Astrocyte of the cerebellum (primary cell): ENCODE measurements at regions not wholly inside any gene's neighbourhood (a gene's known extent, or its start where the extent isn't known, plus 50 kb on each side); places are given as distances from the start of the nearest gene placed in this dataset.

Experiments used
- DNase-seq: peaks from one replicate; pipeline ENCODE4 v3.0.0-alpha.2; 2011; ENCODE audit warnings: low read depth
- H3K4me3 ChIP-seq: 2 replicates; pipeline ENCODE4 v1.5.1; 2011; ENCODE audit warnings: mild to moderate bottlenecking, low read depth, low read length, moderate library complexity
- CTCF ChIP-seq: IDR thresholded peaks from 2 replicates; pipeline ENCODE4 v1.5.1; 2012; ENCODE audit warnings: low read length, low read depth, moderate library complexity, mild to moderate bottlenecking; ENCODE audit errors: missing control alignments
- in situ Hi-C: cut with HindIII; loops from 2 replicates; pipeline ENCODE4 v1.10.0; 2017; ENCODE audit warnings: low sequenced_read_pairs

GRCh38 chr18:56191334-56191733 lies 447.1 kb downstream of the TXNL1 start:
- no peak for TF ChIP-seq CTCF
- H3K4me3 ChIP-seq = no peak overlapping the region
- DNase-seq = no peak
- in situ Hi-C loops = no loop called here

GRCh38 chr18:56189615-56190014 lies 448.8 kb downstream of the TXNL1 start:
- in situ Hi-C loops = no loop called here

GRCh38 chr18:56188529-56189275 lies 449.7 kb downstream of the TXNL1 start:
- DNase-seq = no peak
- H3K4me3 ChIP-seq = no peak overlapping the region
- in situ Hi-C loops = no loop called here
- TF ChIP-seq CTCF = no peak

More at GRCh38 chr18:56189615-56190014, 448.8 kb downstream of the TXNL1 start:
- DNase-seq = no peak
- H3K4me3 ChIP-seq = no peak overlapping the region
- no peak for TF ChIP-seq CTCF

GRCh38 chr18:56186319-56186718 lies 452.1 kb downstream of the TXNL1 start:
- no peak for DNase-seq
- H3K4me3 ChIP-seq = no peak overlapping the region
- in situ Hi-C loops = no loop called here
- TF ChIP-seq CTCF = no peak

GRCh38 chr18:56185126-56185525 lies 453.3 kb downstream of the TXNL1 start:
- H3K4me3 ChIP-seq = no peak overlapping the region
- DNase-seq = no peak
- in situ Hi-C loops = no loop called here
- TF ChIP-seq CTCF = no peak

GRCh38 chr18:56176751-56177150 lies 461.6 kb downstream of the TXNL1 start:
- DNase-seq = no peak
- H3K4me3 ChIP-seq = no peak overlapping the region
- in situ Hi-C loops = no loop called here
- TF ChIP-seq CTCF = no peak
